ENCODE measurements at regions not wholly inside any gene's neighbourhood (a gene's known extent, or its start where the extent isn't known, plus 50 kb on each side); places are given as distances from the start of the nearest gene placed in this dataset.

GRCh38 chr9:109875495-109876129, 95.6 kb downstream of the PALM2AKAP2 start:
- no peak for TF ChIP-seq CEBPB (IDR thresholded peaks at IDR 0.05; ENCODE audit: low read depth, low read length)
- no peak for TF ChIP-seq SMC3 (IDR thresholded peaks at IDR 0.05; ENCODE audit: low read depth, low read length)
- TF ChIP-seq MAZ (IDR thresholded peaks at IDR 0.05; ENCODE audit: borderline replicate concordance, low read depth, low read length): no peak
- no peak for TF ChIP-seq MAFK (IDR thresholded peaks at IDR 0.05; ENCODE audit: low read depth, low read length)
- TF ChIP-seq RAD21 (IDR thresholded peaks at IDR 0.05; ENCODE audit: low read length): no peak
- TF ChIP-seq CHD1 (IDR thresholded peaks at IDR 0.05; ENCODE audit: low read depth, low read length): no peak
- TF ChIP-seq, protein P1, sequence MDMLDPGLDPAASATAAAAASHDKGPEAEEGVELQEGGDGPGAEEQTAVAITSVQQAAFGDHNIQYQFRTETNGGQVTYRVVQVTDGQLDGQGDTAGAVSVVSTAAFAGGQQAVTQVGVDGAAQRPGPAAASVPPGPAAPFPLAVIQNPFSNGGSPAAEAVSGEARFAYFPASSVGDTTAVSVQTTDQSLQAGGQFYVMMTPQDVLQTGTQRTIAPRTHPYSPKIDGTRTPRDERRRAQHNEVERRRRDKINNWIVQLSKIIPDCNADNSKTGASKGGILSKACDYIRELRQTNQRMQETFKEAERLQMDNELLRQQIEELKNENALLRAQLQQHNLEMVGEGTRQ (IDR thresholded peaks at IDR 0.05; ENCODE audit: low read depth, low read length): no peak
- no peak for TF ChIP-seq MXI1 (IDR thresholded peaks at IDR 0.05; ENCODE audit: borderline replicate concordance, low read depth, low read length)
- TF ChIP-seq, protein P2, sequence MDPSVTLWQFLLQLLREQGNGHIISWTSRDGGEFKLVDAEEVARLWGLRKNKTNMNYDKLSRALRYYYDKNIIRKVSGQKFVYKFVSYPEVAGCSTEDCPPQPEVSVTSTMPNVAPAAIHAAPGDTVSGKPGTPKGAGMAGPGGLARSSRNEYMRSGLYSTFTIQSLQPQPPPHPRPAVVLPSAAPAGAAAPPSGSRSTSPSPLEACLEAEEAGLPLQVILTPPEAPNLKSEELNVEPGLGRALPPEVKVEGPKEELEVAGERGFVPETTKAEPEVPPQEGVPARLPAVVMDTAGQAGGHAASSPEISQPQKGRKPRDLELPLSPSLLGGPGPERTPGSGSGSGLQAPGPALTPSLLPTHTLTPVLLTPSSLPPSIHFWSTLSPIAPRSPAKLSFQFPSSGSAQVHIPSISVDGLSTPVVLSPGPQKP (IDR thresholded peaks at IDR 0.05; ENCODE audit: borderline replicate concordance, low read depth, low read length): no peak
- no peak for TF ChIP-seq POLR2A (IDR thresholded peaks at IDR 0.05; ENCODE audit: low read depth, low read length)
- no peak for TF ChIP-seq RCOR1 (IDR thresholded peaks at IDR 0.05; ENCODE audit: insufficient replicate concordance, low read length)
- TF ChIP-seq BHLHE40 (IDR thresholded peaks at IDR 0.05; ENCODE audit: low read depth, low read length): no peak
- no peak for TF ChIP-seq NFE2L2 (IDR thresholded peaks at IDR 0.05; ENCODE audit: low read depth, low read length)
- TF ChIP-seq CTCF (conservative IDR thresholded peaks at IDR 0.05; ENCODE audit: low read depth, low read length): no peak
- dilution Hi-C loops (cut with HindIII; ENCODE audit: low sequenced_read_pairs, unreplicated experiment): no loop called here
- peaks cover 2% of the 10 kb centered on the region; the same call in 1 of the 2 replicates for H3K36me3 ChIP-seq (ENCODE audit: control insufficient read depth, insufficient read depth, low read length)

More at GRCh38 chr9:109875495-109876129, 95.6 kb downstream of the PALM2AKAP2 start:
- H2BK15ac ChIP-seq (ENCODE audit: low read depth, low read length): no peak overlapping the region
- peaks cover 21 to 40% of the 10 kb centered on the region in 2 experiments for H3K79me1 ChIP-seq (ENCODE audit: low read depth in 1 of 2, low read length in 2 of 2)
- ChIA-PET POLR2A (ENCODE audit: unreplicated experiment) (no interaction called here), CTCF (no interaction called here)
- H3K4ac ChIP-seq (ENCODE audit: low read depth, low read length): no peak overlapping the region
- H4K8ac ChIP-seq (ENCODE audit: low read depth in 2 of 2, low read length in 2 of 2): no peak overlapping the region
- no peaks in the 10 kb centered on the region for H3K27me3 ChIP-seq (ENCODE audit: control insufficient read depth, insufficient read depth, low read length)
- H3K23ac ChIP-seq (ENCODE audit: low read depth, low read length): no peak overlapping the region; the same call in 1 of the 2 replicates
- H2AK9ac ChIP-seq (replicated peaks; ENCODE audit: low read depth, low read length, poor library complexity): no peak overlapping the region
- DNase-seq (no peak), ATAC-seq (ENCODE audit: low read depth) (no peak)
- H2BK120ac ChIP-seq (ENCODE audit: low read depth, low read length): no peak overlapping the region
- H4K20me1 ChIP-seq (ENCODE audit: insufficient read depth, low read length): peaks cover 3% of the 10 kb centered on the region; the same call in 1 of the 2 replicates
- no peak overlapping the region for H3K14ac ChIP-seq (replicated peaks; ENCODE audit: low read depth, low read length)
- H3K9me3 ChIP-seq (ENCODE audit: control insufficient read depth, insufficient read depth, low read length): no peaks in the 10 kb centered on the region
- H2BK5ac ChIP-seq (ENCODE audit: low read depth, low read length, poor library complexity, severe bottlenecking): no peak overlapping the region
- no CpG with 5 or more reads among the region's 4 CpGs for WGBS, 2 experiments (ENCODE audit: extremely low coverage in 2 of 2, insufficient read length in 1 of 2)
- in situ Hi-C loops (cut with MboI; ENCODE audit: low sequenced_read_pairs): no loop called here
- no peak overlapping the region for H3K27ac ChIP-seq (ENCODE audit: insufficient read depth, low read length)
- H2BK20ac ChIP-seq (ENCODE audit: low read depth, low read length): no peak overlapping the region
- H2AK5ac ChIP-seq (ENCODE audit: low read depth, low read length): no peak overlapping the region
- no peak overlapping the region for H3K9ac ChIP-seq (ENCODE audit: low read depth, low read length)
- no peak overlapping the region for H3K18ac ChIP-seq (ENCODE audit: low read depth, low read length)
- H4K91ac ChIP-seq (ENCODE audit: insufficient read depth, low read depth, low read length): no peak overlapping the region
- H3K4me2 ChIP-seq (ENCODE audit: low read depth, low read length): no peak overlapping the region
- H3K9me1 ChIP-seq (ENCODE audit: insufficient read depth, low read length): peaks cover 13% of the 10 kb centered on the region
- no peak overlapping the region for H3K56ac ChIP-seq (ENCODE audit: extremely low read depth, insufficient read depth, low read length)
- no peak overlapping the region for H4K5ac ChIP-seq (ENCODE audit: low read depth, low read length)
- no peak overlapping the region for H3K4me3 ChIP-seq (ENCODE audit: insufficient read depth, low read depth, low read length)
- H3K4me1 ChIP-seq (ENCODE audit: control insufficient read depth, insufficient read depth, low read length): no peaks in the 10 kb centered on the region
- BruUV-seq (replicated peaks): no TSS peak
- intact Hi-C loops (cut with micrococcal nuclease): no loop called here
- no peak overlapping the region for H2AFZ ChIP-seq (replicated peaks; ENCODE audit: low read length, poor library complexity)

All from IMR-90 (cell line).